ENCODE measurements at regions not wholly inside any gene's neighbourhood (a gene's known extent, or its start where the extent isn't known, plus 50 kb on each side); places are given as distances from the start of the nearest gene placed in this dataset.

GRCh38 chr3:107988460-107989175 is 102.2 kb downstream of the CD47 start:
- H3K4me3 Mint-ChIP-seq: peak overlapping the region in 1 of 2 donors; percentile 78
- intact Hi-C loops (cut with micrococcal nuclease): loop anchor here in 1 of 2 donors (5.0 kb wide), 1 partner anchor 144 kb away; no protein-coding TSS in a partner anchor
- Histone ChIP-seq H3K79me2 (ENCODE audit: insufficient read depth, low read length) (no peaks in the 10 kb centered on the region), H3K9me3 (replicated peaks in 1 of 2; ENCODE audit: control insufficient read depth in 1 of 2, insufficient read depth in 1 of 2, low read length in 2 of 2) (no peaks in the 10 kb centered on the region), H3K4me1 (ENCODE audit: control insufficient read depth in 1 of 2, insufficient read depth in 2 of 2, low read length in 2 of 2) (peaks cover 54 to 65% of the 10 kb centered on the region in 2 donors), H4K20me1 (ENCODE audit: insufficient read depth, low read length) (no peaks in the 10 kb centered on the region), H2AFZ (ENCODE audit: insufficient read depth, low read depth, low read length, poor library complexity, severe bottlenecking) (peak overlapping the region; percentile 6), H3K27ac (ENCODE audit: low read depth in 1 of 2, low read length in 2 of 2) (peak overlapping the region; percentile 82 to 94), H3K4me2 (replicated peaks; ENCODE audit: extremely low read depth, low read length, poor library complexity, severe bottlenecking) (peak overlapping the region; percentile 56), H3K4me3 (replicated peaks in 1 of 3; ENCODE audit: low read depth in 2 of 3, low read length in 3 of 3) (peak overlapping the region in 1 of 3 experiments; percentile 56), H3K36me3 (replicated peaks in 1 of 2; ENCODE audit: control insufficient read depth in 1 of 2, insufficient read depth in 2 of 2, low read length in 2 of 2) (no peaks in the 10 kb centered on the region), H3K27me3 (ENCODE audit: control insufficient read depth in 2 of 2, insufficient read depth in 2 of 2, low read length in 2 of 2) (no peaks in the 10 kb centered on the region), H3K9ac (ENCODE audit: insufficient read depth, low read length, poor library complexity, severe bottlenecking) (peak overlapping the region; percentile 47)
- 32% methylated on average over 4 of the region's 6 CpGs for WGBS (ENCODE audit: insufficient coverage)
- peak; percentile 72 to 89 (median 88) for DNase-seq
- H3K9me3 Mint-ChIP-seq: no peaks in the 10 kb centered on the region
- H3K27ac Mint-ChIP-seq: peak overlapping the region; percentile 88 to 98 (median 95)
- TF ChIP-seq, protein P1, sequence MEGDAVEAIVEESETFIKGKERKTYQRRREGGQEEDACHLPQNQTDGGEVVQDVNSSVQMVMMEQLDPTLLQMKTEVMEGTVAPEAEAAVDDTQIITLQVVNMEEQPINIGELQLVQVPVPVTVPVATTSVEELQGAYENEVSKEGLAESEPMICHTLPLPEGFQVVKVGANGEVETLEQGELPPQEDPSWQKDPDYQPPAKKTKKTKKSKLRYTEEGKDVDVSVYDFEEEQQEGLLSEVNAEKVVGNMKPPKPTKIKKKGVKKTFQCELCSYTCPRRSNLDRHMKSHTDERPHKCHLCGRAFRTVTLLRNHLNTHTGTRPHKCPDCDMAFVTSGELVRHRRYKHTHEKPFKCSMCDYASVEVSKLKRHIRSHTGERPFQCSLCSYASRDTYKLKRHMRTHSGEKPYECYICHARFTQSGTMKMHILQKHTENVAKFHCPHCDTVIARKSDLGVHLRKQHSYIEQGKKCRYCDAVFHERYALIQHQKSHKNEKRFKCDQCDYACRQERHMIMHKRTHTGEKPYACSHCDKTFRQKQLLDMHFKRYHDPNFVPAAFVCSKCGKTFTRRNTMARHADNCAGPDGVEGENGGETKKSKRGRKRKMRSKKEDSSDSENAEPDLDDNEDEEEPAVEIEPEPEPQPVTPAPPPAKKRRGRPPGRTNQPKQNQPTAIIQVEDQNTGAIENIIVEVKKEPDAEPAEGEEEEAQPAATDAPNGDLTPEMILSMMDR (IDR thresholded peaks at IDR 0.05): no peak
- H3K4me1 Mint-ChIP-seq: peaks cover 60% of the 10 kb centered on the region
- H3K36me3 Mint-ChIP-seq: peaks cover 1 to 3% of the 10 kb centered on the region in 2 donors
- peaks cover 0 to 3% (median 3%) of the 10 kb centered on the region in 3 donors for H3K27me3 Mint-ChIP-seq (ENCODE audit: low read depth in 3 of 3)

GRCh38 chr3:107987036-107987939 is 103.5 kb downstream of the CD47 start:
- Histone ChIP-seq H3K9ac (ENCODE audit: insufficient read depth, low read length, poor library complexity, severe bottlenecking) (peak overlapping the region; percentile 47), H3K4me3 (replicated peaks in 1 of 3; ENCODE audit: low read depth in 2 of 3, low read length in 3 of 3) (peak overlapping the region in 1 of 3 experiments; percentile 56), H3K4me1 (ENCODE audit: control insufficient read depth in 1 of 2, insufficient read depth in 2 of 2, low read length in 2 of 2) (peaks cover 54 to 62% of the 10 kb centered on the region in 2 donors), H2AFZ (ENCODE audit: insufficient read depth, low read depth, low read length, poor library complexity, severe bottlenecking) (peak overlapping the region; percentile 4), H4K20me1 (ENCODE audit: insufficient read depth, low read length) (no peaks in the 10 kb centered on the region), H3K36me3 (replicated peaks in 1 of 2; ENCODE audit: control insufficient read depth in 1 of 2, insufficient read depth in 2 of 2, low read length in 2 of 2) (no peaks in the 10 kb centered on the region), H3K27me3 (ENCODE audit: control insufficient read depth in 2 of 2, insufficient read depth in 2 of 2, low read length in 2 of 2) (no peaks in the 10 kb centered on the region), H3K9me3 (replicated peaks in 1 of 2; ENCODE audit: control insufficient read depth in 1 of 2, insufficient read depth in 1 of 2, low read length in 2 of 2) (no peaks in the 10 kb centered on the region), H3K27ac (ENCODE audit: low read depth in 1 of 2, low read length in 2 of 2) (peak overlapping the region; percentile 82 to 94), H3K4me2 (replicated peaks; ENCODE audit: extremely low read depth, low read length, poor library complexity, severe bottlenecking) (peak overlapping the region; percentile 56), H3K79me2 (ENCODE audit: insufficient read depth, low read length) (no peaks in the 10 kb centered on the region)
- 4% methylated on average over 4 of the region's 8 CpGs for WGBS (ENCODE audit: insufficient coverage)
- TF ChIP-seq, protein P1 (IDR thresholded peaks at IDR 0.05): no peak
- H3K27ac Mint-ChIP-seq: peak overlapping the region; percentile 88 to 98 (median 95)
- H3K4me1 Mint-ChIP-seq: peaks cover 54% of the 10 kb centered on the region
- intact Hi-C loops (cut with micrococcal nuclease): loop anchor here in 1 of 2 donors (5.0 kb wide), 1 partner anchor 145 kb away; no protein-coding TSS in a partner anchor
- peak; percentile 76 to 96 (median 90) for DNase-seq
- H3K4me3 Mint-ChIP-seq: peak overlapping the region in 1 of 2 donors; percentile 48
- peaks cover 1 to 2% of the 10 kb centered on the region in 2 donors for H3K36me3 Mint-ChIP-seq
- peaks cover 0 to under 1% (median under 1%) of the 10 kb centered on the region in 3 donors for H3K27me3 Mint-ChIP-seq (ENCODE audit: low read depth in 3 of 3)
- H3K9me3 Mint-ChIP-seq: no peaks in the 10 kb centered on the region
